Activated CD8-positive, alpha-beta memory T cell treated with anti-CD3 and anti-CD28 coated beads for 1 hour (primary cell): ENCODE measurements at regions not wholly inside any gene's neighbourhood (a gene's known extent, or its start where the extent isn't known, plus 50 kb on each side); places are given as distances from the start of the nearest gene placed in this dataset.
A peak's percentile ranks its signal among the peaks of the same experiment; 100 is the strongest.
"Not testable (repeated sequence)": the region's sequence is repeated elsewhere in the genome, so short reads cannot be mapped to it uniquely, and the experiment has no call there.

Experiments used
- DNase-seq, 2 donors: peaks; one replicate each; pipeline ENCODE4 v3.0.0-alpha.2; 2020; ENCODE audit warnings: low read depth in 1 of 2; ENCODE audit errors: extremely low read depth in 1 of 2

DNA sequence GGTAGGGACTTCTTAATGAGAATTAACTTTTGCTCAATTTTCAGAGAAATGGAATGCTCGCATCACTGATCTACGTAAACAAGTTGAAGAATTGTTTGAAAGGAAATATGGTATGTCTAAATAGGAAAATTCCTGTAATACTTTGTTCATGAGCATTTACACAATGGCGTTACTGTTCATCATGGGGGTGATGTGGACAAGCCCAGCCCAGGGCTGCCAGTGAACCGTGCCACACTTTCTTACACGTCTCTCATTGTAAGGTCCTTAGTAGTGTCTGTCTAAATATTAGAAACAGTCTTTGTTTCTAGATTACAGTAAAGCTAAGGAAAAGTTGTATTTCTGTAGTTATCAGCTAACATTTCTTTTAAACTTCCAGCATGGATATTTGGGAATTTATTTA lies 91.0 kb upstream of the SPDYE9 start:
- DNase-seq: not testable (repeated sequence)

DNA sequence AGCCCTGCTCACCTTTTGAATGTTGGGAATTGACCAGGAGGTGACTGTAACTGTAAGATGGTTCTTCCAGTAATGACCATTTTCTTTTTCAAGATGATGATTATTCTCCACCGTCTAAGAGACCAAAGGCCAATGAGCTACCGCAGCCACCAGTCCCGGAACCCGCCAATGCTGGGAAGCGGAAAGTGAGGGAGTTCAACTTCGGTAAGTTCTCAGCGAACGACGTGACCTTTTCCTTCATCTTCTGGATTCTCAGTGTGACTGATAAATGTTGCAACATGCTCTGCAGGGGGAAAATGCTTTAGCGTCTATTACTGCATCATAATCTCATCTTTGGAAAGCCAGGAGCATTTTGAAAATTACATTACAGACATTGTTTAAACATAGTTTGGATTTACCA lies 89.5 kb upstream of the SPDYE9 start:
- not testable (repeated sequence) for DNase-seq

DNA sequence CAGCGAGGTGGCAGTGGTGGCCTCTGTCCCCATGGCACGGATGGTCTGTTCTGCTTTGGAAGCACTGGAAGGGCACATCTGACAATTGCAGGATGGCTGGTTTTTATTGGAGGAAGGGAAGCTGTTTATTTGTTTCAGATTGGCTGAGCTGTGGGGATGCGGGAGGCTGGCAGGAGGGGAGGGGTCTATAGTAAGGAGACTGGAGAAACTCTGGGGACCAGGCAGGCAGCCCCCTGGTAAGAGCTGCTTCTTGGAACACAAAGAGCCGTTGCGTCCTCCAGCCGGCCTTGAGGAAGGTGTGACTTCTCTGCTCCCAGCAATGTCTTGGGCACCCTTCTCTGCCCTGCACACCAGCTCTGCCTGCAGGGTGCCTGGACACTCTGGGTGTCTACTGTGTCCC lies 85.1 kb upstream of the SPDYE9 start:
- not testable (repeated sequence) for DNase-seq

DNA sequence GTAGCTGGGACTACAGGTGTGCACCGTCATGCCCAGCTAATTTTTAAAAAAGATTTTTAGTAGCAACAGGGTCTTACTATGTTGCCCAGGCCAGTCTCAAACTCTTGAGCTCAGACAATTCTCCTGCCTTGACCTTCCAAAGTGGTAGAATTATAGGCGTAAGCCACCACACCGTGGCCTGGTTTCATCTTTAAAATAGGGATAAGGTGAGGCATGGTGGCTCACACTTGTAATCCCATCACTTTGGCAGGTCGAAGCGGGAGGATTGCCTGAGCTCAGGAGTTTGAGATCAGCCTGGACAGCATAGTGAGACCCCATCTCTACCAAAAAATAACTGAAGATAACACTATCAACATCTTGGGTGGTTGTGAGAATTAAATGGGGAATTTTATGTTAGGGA lies 84.6 kb upstream of the SPDYE9 start:
- not testable (repeated sequence) for DNase-seq

DNA sequence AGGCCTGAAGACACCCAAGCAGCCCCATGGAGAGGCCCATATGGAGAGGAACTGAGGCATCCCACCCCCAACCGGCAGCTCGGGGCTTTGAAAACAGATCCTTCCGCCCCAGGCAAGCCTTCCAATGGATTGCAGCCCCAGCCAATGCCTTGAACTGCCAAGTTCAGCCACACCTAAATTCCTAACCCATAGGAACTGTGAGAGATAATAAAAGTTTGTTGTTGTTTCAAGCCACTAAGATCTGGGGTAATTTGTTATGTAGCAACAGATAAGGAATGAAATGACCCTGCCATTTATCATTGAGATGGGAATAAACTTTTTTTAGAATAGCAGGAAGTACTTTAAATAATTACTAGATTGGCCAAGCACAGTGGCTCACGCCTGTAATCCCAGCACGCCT lies 80.3 kb upstream of the SPDYE9 start:
- not testable (repeated sequence) for DNase-seq

DNA sequence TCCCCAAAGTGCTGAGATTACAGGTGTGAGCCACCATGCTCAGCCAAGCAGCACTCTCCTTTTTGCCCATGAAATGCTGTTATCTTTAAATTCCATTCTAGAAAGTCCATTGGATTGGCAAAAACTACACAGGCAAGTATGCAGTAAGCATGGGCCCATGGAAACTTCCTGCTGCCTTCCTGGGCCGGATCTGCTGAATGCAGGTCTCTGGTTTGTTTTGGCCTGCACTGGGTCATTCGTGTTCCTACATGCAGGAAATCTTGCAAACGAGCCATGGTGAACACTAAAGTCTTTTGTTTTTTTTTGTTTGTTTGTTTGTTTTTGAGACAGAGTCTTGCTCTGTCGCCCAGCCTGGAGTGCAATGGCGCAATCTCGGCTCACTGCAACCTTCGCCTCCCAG lies 76.8 kb upstream of the SPDYE9 start:
- not testable (repeated sequence) for DNase-seq

DNA sequence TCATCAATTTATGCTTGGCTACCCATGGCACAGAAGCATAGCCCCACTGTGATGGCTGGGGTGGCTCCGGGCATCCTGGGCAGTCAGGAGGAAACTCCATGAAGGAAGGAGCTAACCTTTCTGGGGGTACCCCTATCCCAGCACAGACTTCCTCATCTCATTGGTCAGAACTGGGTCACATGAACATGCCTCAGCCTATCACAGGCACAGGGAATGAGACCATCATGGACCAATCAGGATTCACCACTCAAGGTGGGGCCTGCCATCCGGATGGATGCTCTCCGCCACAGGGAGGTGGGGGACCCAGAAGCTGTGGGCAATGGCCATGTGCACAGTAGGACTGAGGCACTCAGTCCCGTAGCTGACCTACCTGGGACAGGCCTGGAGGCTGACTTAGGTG lies 75.9 kb upstream of the SPDYE9 start:
- DNase-seq: not testable (repeated sequence)

DNA sequence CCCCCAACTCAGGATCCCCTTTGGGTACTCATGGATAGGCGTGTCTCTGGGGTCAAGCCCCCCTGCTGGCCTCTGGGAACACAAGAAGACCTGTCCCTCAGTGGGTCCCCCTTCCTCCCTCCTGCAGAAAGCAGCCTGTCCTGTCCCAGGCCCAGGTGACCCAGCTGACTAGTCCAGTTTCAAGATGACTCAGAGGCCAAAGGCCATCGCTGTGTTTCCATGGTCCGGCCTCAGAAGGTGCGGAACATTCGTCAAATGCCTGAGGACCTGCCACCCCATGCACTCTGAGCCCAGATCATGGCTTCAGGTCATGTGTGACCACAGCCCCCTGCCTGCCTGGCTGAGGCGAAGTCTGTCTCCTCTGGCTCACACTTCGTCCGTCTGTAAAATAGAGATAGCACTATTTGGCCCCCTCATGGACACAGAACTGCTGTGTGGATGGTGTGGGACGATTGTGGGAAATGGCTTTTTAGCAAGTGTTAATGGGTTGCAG lies 71.4 kb upstream of the SPDYE9 start:
- DNase-seq: not testable (repeated sequence)

DNA sequence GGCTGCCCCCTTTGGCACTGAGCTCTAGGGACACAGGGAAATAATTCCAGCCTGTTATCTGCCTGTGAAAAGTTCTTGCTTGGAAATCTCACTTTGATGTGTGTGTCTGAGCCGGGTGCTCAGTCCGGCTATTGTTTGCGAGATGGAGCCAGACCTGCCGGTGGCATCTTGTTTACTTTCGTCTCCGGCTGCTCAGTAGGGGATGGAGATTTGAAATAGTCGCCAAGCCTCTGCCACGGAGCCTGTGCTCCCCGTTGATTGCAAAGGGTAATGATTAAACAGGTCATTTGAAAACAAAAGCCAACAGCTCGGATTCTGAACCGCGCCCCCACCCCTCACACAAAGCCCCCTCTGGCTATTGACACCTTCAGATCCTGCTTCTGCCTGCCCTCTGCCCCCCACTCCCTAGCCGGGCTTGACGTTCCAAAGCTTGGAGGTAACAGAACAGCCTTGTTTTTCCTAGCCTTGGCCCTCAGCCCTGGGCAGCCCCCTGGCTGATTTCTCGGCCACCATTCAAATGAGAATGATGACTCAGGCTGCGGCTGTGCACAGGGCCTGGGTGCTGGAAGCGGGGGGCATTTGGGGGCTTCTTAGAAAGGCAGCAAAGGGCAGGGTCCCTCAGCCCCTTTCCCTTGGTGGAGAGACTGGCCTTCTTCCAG lies 70.8 kb upstream of the SPDYE9 start:
- DNase-seq: not testable (repeated sequence)

DNA sequence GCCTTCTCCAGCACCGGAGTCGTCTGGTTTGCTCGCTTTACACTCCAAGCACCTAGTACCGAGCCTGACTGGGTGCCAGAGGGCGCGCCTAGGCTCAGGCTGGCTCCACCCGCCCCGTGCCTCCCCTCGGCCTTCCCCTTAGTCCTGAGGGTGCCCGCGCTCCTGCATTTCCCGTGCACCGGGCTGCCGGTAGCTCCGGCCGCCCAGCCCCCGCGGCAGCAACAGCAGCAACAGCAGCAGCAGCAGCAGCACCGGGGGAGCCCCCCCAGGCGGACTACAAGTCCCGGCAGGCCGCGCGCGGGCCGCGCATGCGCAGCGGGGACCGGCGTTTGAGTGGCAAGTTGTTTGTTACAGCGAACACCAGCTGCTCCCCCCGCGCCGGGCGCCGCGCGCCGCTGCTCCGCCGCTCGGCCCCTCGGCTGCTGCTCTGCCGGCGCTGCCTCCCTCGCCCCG lies 68.8 kb upstream of the SPDYE9 start:
- peak; percentile 37 to 60 for DNase-seq

DNA sequence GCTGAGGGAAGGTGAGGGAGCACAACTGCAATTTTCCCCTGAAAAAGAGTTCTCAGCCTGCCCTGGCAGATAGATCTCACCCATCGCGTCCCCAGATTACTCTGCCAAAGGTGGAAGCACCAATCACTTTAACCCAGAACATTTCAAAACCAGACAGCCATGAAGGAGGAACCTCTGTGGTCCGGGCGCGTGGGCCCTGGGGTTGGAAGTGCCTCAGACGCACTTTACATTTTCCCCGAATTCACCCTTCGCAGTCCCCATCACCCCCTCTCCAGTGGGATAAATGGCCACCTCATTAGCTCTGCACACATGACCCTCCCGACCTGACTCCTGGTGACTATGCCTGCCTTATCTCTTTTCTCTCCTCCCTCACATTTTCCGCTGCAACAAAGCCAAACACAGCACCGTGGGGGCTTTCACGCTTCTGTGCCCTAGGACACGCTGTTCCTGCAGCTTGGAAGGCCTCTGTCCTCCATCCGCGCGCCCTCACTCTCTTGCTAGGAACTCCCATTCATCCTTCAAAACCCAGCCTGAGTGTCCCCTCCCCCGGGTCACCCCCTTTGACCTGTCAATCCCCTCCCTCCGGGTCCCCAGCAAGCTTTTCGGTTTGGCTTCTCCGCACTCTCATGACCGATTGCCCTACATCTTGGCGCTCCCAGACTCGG lies 68.2 kb upstream of the SPDYE9 start:
- not testable (repeated sequence) for DNase-seq

DNA sequence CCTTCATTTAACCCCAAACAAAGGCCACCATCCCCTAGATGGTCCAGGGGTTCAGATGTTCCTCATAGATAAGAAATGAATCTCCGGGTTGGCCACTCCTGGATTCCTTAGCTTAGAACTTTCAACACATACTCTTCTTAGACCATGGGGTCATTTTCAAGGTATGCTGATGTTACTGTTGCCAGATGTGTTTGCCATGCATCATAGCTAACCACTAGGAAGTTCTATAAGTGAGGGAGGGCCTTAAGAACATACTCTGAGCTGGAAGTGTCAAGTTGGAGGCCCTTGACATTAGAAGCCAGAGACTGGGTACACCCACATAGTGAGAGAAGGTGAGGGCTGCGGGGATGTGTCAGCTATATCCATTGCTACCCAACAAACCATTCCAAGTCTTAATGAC lies 62.7 kb upstream of the SPDYE9 start:
- not testable (repeated sequence) for DNase-seq

DNA sequence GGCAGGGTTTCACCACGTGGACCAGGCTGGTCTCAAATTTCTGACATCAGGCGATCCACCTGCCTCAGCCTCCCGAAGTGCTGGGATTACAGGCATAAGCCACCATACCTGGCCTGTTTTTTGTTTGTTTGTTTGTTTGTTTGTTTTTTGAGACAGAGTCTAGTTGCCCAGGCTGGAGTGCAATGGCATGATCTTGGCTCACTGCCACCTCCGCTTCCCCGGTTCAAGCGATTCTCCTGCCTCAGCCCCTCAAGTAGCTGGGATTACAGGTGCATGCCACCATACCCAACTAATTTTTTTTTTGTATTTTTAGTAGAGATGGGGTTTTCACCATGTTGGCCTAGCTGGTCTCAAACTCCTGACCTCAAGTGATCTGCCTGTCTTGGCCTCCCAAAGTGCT lies 61.8 kb upstream of the SPDYE9 start:
- not testable (repeated sequence) for DNase-seq

DNA sequence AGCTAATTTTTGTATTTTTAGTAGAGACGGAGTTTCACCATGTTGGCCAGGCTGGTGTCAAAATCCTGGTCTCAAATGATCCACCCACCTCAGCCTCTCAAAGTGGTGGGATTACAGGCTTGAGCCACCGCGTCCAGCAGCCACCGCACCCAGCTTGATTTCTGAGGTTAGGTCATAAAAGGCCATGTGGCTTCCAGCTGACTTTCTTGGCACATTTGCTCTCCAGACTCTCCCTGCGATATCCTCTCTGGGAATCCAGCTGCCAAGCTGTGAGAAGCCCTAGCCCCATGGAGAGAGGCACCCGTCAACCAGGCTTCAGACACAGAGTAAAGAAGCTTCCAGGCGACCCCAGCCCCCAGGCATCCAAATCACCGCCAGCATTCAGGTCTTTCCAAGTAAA lies 58.2 kb upstream of the SPDYE9 start:
- not testable (repeated sequence) for DNase-seq

DNA sequence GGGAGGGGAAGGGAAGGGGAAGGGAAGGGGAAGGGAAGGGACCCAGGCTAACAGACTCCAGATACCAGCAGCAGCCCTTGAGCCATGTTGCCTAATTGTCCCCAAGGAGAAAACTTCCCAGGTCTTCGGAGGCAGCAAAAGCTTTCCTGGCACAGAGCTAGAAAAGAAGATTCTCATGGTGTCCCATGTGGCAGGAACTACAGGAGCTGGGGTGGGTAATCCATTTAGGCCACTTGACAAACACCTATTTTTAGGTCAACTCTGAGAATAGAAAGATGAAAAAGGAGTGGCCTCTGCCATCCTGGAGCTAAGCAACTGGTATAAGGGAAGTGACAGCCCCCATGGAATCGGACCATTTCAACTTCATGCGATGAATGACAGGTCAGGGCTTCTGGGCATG lies 52.1 kb upstream of the SPDYE9 start:
- DNase-seq: not testable (repeated sequence)
